GM12873 (cell line): ENCODE measurements at regions not wholly inside any gene's neighbourhood (a gene's known extent, or its start where the extent isn't known, plus 50 kb on each side); places are given as distances from the start of the nearest gene placed in this dataset.

Source experiments
- CTCF ChIP-seq: IDR thresholded peaks from 2 replicates; pipeline ENCODE4 v1.5.1; 2012; ENCODE audit warnings: low read depth, mild to moderate bottlenecking, moderate library complexity, low read length, control low read depth; ENCODE audit not compliant: insufficient read depth; ENCODE audit errors: missing control alignments

- no peak for TF ChIP-seq CTCF
Measured at GRCh38 chr3:20316238-20316637, 130.2 kb upstream of the SGO1 start.

GRCh38 chr3:20310629-20311028 lies 124.6 kb upstream of the SGO1 start:
- TF ChIP-seq CTCF = no peak

GRCh38 chr3:20307383-20307782 lies 121.4 kb upstream of the SGO1 start:
- TF ChIP-seq CTCF = no peak

- no peak for TF ChIP-seq CTCF
Measured at GRCh38 chr3:20305647-20306046, 119.6 kb upstream of the SGO1 start.

- TF ChIP-seq CTCF = no peak
Measured at GRCh38 chr3:20302766-20303165, 116.8 kb upstream of the SGO1 start.

GRCh38 chr3:20288050-20288449 lies 102.0 kb upstream of the SGO1 start:
- TF ChIP-seq CTCF = no peak

GRCh38 chr3:20280257-20280656 lies 94.3 kb upstream of the SGO1 start:
- TF ChIP-seq CTCF = no peak
